ENCODE measurements at regions not wholly inside any gene's neighbourhood (a gene's known extent, or its start where the extent isn't known, plus 50 kb on each side); places are given as distances from the start of the nearest gene placed in this dataset.

GRCh38 chr12:132439333-132439904 lies 50.5 kb upstream of the FBRSL1 start:
- DNase-seq: no peak

GRCh38 chr12:132438726-132439125 lies 51.2 kb upstream of the FBRSL1 start:
- no peak for DNase-seq

GRCh38 chr12:132437943-132438700 lies 51.8 kb upstream of the FBRSL1 start:
- DNase-seq: no peak

GRCh38 chr12:132437252-132437932 lies 52.6 kb upstream of the FBRSL1 start:
- DNase-seq: no peak

- DNase-seq: no peak
These were observed 53.1 kb upstream of the FBRSL1 start for GRCh38 chr12:132436791-132437251.

- no peak for DNase-seq
These were observed 54.3 kb upstream of the FBRSL1 start for GRCh38 chr12:132435486-132436187.

GRCh38 chr12:132433641-132434395 lies 56.1 kb upstream of the FBRSL1 start:
- no peak for DNase-seq

GRCh38 chr12:132432721-132433577 lies 57.0 kb upstream of the FBRSL1 start:
- no peak for DNase-seq

GRCh38 chr12:132432126-132432705 lies 57.7 kb upstream of the FBRSL1 start:
- no peak for DNase-seq

GRCh38 chr12:132430838-132431774 lies 58.8 kb upstream of the FBRSL1 start:
- DNase-seq: no peak

GRCh38 chr12:132429946-132430643 lies 59.9 kb upstream of the FBRSL1 start:
- peak; percentile 64 for DNase-seq

- DNase-seq: peak; percentile 46
These were observed 60.4 kb upstream of the FBRSL1 start for GRCh38 chr12:132429602-132429945.

- no peak for DNase-seq
These were observed 60.9 kb upstream of the FBRSL1 start for GRCh38 chr12:132428936-132429601.

- DNase-seq: no peak
These were observed 61.7 kb upstream of the FBRSL1 start for GRCh38 chr12:132427999-132428935.

- peak; percentile 8 for DNase-seq
These were observed 62.7 kb upstream of the FBRSL1 start for GRCh38 chr12:132427174-132427768.

GRCh38 chr12:132426349-132427173 lies 63.4 kb upstream of the FBRSL1 start:
- no peak for DNase-seq

All from NCI-H2029 treated with DMSO at 0.1 percent for 48 hours (cell line).